ENCODE measurements at regions not wholly inside any gene's neighbourhood (a gene's known extent, or its start where the extent isn't known, plus 50 kb on each side); places are given as distances from the start of the nearest gene placed in this dataset.

GRCh38 chr11:70834277-70834940, 418.0 kb downstream of the SHANK2 start:
- TF ChIP-seq POLR2A (IDR thresholded peaks at IDR 0.05) (no peak), CTCF (IDR thresholded peaks at IDR 0.05) (no peak), EP300 (IDR thresholded peaks at IDR 0.05) (no peak)
